ENCODE measurements at regions not wholly inside any gene's neighbourhood (a gene's known extent, or its start where the extent isn't known, plus 50 kb on each side); places are given as distances from the start of the nearest gene placed in this dataset.
"Not testable (repeated sequence)": the region's sequence is repeated elsewhere in the genome, so short reads cannot be mapped to it uniquely, and the experiment has no call there.

DNA sequence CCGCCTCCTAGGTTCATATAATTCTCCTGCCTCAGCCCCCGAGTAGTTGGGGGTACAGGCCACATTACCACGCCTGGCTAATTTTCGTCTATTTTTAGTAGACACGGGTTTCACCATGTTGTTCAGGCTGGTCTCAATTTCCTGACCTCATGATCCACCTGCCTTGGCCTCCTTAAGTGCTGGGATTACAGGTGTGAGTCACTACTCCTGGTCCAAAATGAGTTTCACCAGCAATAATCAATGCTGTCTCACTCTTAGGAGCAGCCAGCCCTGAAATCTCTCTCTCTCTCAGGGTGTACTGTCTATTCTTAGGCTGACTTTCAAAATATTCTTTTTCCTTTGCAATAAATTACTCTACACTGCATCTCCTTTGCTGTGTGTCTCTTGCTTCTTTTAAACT lies 177.5 kb upstream of the HSFY2 start:
- DNase-seq (ENCODE audit: low read depth, low spot score), result no peak

DNA sequence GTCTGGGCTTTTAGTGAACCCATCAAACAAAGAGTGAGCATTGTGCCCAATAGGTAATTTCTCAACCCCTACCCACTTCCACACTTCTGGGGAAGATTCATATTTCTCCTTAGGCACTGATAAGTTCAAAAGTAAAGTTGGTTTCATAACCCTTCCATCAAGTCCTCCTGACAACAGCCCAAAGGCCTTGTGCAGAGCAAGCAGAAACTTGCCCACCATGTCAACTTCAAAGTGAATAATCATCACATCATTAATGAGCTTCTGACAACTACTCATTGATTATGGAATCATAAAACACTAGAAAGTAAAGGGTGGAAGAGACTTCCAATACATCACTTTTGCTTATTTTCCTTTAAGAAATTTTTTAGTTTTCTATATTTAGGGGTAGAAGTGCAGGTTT lies 163.3 kb upstream of the HSFY2 start:
- DNase-seq (ENCODE audit: low read depth, low spot score), result no peak

DNA sequence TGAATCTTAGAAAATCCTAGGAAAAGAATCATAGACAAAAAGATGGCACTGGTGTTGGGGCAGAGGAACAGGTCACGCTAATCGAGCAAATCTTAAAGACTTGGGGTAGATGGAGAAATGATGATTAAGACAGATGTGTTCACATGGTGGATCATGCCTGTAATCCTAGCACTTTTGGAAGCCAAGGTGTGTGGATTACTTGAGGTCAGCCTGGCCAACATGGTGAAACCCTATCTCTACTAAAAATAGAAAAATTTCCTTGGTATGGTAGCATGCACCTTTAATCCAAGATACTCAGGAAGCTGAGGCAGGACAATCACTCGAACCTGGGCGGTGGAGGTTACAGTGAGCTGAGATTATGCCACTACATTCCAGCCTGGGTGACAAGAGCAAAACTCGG lies 145.7 kb upstream of the HSFY2 start:
- DNase-seq (ENCODE audit: low read depth, low spot score), result no peak

DNA sequence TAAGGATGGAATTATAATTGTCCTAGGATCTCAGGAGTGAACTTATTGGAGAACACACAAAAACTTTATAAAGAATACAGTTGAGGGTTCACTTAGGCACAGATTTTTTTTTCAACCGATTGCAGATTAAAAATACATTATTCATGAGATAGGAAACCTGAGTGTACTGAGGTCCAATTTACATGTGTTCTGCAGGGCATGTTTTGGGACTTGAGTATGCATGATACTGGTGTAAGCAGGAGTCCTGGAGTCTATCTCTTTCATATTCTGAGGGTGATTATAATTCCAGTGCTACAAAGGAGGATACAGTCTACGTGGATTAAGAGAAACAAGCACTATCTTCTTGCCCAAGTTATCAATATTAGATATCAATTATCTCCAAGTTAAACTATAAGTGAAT lies 139.3 kb upstream of the HSFY2 start:
- no peak for DNase-seq (ENCODE audit: low read depth, low spot score)

DNA sequence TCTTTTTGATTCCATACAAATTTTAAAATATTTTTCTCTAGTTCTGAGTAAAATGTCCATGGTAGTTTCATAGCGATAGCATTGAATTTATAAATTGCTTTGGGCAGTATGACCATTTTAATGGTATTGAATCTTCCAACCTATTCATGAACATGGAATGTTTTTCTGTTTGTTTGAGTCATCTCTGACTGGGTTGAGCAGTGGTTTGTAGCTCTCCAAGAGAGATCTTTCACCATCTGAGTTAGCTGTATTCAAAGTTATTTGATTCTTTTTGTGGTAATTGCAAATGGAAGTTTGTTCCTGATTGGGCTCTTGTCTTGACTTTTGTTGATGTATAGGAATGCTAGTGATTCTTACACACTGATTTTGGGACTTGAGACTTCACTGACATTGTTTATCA lies 136.3 kb upstream of the HSFY2 start:
- DNase-seq (ENCODE audit: low read depth, low spot score), result no peak

DNA sequence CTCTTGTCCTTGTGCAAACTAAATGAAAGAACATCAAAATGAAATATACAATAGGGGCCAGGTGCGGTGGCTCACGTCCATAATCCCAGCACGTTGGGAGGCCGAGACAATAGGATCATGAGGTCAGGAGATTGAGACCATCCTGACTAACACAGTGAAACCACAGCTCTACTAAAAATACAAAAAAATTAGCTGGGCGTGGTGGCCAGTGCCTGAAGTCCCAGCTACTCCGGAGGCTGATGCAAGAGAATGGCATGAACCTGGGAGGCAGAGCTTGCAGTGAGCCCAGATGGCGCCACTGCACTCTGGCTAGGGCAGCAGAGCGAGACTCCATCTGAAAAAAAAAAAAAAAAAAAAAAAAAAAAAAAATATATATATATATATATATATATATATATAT lies 132.7 kb upstream of the HSFY2 start:
- DNase-seq (ENCODE audit: low read depth, low spot score), result not testable (repeated sequence)

DNA sequence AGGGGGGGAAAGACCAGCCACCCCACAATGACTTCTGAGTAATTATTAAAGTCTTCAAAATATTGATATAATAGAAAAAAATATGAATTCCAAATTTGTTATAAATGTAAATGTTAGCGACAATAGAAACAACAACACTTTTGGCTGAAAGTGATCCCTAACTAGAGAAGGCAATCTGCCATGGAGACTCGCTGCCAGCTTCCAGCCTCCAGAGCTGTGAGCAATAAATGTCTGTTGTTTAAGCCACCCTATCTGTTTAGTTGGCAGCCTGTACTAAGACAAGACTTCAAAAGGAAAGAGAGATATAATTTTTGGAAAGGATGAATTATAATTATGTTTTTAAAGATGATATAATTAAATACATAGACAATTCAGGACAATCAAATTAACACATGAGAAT lies 130.8 kb upstream of the HSFY2 start:
- no peak for DNase-seq (ENCODE audit: low read depth, low spot score)

DNA sequence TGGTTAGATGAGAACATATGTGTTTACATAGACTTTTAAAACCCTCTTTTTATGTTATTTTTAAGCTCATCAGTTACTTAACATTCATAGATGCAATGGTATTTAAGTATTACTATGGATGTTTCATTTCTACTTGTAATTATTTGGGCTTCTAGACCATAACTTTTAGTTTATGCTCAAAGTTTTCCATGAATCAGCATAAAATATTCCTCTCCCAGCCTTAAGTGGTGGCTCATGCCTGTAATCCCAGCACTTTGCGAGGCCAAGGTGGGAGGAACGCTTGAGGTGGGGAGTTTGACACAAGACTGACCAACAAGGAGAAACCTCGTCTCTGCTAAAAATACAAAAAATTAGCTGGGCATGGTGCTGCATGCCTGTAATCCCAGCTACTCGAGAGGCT lies 118.5 kb upstream of the HSFY2 start:
- no peak for DNase-seq (ENCODE audit: low read depth, low spot score)

DNA sequence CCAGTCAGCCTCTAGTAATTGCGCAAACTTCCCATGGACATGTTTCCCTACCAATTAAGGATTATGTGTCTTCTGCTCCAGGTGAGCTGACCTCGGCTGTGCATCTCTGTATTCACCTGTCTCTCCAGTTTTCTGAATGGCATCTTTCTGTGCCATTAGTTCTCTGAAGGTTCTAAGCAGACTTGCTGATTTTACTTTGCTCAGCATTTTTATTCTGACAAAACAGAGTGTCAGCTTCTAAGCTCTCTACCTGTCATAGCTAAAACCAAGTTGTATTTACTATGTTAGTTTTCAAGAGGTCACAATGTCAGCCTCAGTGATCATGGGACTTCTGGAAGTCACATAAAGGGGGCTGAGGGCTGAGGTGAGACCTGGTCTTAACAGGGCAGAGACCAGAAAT lies 116.0 kb upstream of the HSFY2 start:
- no peak for DNase-seq (ENCODE audit: low read depth, low spot score)

DNA sequence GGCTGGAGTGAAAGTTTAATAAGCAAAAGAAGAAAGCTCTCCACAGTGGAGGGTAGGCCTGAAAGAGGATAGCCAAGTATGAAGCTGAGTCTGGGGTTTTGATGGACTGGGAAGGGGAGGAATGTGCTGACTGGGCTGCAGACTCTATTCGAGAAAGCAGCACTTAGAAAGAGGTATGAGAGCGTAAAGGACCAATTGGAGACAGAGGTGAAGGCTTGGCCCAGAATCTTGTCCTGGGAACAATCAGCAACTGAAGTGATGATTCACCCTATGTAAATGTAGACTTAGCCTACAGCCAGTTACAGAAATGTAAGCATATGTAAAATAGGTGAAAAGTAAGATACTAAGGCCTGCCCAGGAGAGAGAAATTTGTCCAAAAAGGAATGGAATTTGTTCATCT lies 111.2 kb upstream of the HSFY2 start:
- DNase-seq (ENCODE audit: low read depth, low spot score), result no peak

DNA sequence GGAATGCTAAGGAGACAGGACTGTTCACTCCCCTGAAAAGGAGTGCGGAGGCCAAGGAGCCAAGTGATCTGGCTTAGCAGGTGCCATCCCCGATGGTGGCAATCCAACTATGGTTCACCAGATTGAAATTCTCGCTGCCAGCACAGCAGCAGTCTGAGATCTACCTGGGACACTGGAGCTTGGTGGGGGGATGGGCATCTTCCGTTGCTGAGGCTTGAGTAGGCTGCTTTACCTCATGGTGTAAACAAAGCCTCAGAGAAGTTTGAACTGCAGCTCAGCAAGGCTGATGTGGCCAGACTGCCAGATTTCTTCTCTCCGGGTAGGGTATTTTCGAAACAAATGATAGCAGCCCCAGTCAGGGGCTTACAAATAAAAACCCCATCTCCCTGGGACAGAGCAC lies 95.6 kb upstream of the HSFY2 start:
- not testable (repeated sequence) for DNase-seq (ENCODE audit: low read depth, low spot score)

DNA sequence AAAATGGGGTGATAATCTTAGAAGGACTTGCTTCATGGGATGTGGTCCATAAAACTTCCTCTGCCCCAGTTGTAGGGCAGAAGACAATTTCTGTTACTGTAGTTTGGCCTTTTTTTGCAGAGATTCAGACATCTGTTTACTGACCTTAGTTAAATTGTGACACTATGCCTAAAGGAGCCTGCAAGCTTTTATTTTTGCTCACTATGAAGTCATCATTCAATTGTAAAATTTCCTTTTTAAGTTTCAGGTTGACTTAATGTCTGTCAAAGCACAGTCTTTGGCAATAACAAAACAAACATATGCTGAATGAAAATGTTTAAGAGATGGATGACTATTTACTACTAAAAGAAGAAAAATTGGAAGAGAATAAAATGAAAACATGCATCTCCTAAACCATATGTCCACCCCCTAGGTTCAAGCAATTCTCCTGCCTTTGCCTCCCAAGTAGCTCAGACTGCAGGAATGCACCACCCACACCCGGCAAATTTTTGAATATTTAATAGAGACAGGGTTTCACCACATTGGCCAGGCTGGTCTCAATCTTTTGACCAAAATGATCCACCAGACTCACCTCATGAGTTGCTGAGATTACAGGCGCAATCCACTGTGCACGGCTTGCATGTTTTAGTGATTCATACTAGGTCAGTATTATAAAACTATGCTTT lies 93.5 kb upstream of the HSFY2 start:
- DNase-seq (ENCODE audit: low read depth, low spot score), result not testable (repeated sequence)

DNA sequence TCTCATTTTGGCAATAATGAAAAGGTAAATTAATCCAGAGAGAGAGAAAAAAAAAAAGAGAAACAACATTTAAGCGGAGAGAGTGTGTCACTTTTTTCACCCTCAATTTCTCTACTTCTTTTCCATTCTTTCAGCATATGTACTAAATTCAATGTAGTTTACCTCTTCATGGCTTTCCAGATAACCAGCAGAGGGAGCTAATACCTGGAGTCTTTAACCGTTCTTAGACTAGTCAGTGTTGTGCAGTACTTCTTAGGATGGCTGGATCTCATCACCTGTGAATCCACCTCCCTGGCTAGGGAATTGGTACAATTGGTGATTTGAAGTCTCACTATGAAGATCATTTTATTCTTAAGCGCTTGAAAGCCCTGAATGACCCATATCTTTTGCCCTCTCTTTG lies 87.3 kb upstream of the HSFY2 start:
- DNase-seq (ENCODE audit: low read depth, low spot score), result not testable (repeated sequence)

DNA sequence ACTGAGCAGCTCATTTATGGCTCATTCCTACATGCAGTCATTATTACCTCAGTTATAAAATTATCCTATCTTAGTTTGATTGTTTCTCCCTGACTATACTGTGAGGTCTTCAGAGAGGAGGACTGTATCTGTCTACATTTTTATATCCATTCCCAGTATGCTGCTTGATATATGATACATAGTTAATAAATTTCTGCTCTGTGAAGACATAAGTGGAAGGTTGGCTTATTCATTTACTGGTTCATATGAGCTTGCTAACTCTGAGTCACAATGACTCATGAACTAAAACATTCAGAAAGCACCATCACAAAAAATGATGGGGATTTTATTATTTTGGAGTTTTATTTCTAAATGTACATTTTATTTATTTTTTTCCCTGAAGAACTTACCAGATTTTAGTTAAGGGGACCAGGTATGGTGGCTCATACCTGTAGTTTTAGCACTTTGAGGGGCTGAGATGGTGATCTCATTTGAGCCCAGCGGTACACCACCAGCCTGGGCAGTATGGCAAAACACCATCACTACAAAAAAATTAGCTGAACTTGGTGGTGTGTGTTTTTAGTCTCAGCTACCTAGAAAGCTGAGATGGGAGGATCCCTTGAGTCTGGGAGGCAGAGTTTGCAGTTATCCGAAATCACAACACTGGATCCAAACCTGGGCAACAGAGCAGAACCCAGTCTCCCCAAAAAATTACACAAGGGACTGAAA lies 85.1 kb upstream of the HSFY2 start:
- not testable (repeated sequence) for DNase-seq (ENCODE audit: low read depth, low spot score)

DNA sequence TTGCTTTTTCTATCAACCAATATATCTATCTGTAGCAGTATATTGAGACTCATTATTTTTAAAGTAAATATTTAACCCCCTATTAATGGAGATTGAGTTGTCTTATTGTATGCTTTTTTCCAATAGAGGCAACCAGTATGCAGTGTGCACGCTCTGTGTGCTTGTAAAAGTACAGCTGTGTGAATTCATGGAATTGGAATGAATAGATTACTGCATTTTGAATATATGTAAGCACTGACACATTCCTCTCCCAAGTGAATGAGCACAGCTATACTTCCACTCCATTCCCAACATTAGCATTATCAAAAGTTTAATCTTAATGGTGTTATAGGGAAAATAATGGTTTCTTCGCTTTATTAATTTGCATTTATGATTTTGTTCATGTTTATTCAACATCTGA lies 81.6 kb upstream of the HSFY2 start:
- DNase-seq (ENCODE audit: low read depth, low spot score), result not testable (repeated sequence)

DNA sequence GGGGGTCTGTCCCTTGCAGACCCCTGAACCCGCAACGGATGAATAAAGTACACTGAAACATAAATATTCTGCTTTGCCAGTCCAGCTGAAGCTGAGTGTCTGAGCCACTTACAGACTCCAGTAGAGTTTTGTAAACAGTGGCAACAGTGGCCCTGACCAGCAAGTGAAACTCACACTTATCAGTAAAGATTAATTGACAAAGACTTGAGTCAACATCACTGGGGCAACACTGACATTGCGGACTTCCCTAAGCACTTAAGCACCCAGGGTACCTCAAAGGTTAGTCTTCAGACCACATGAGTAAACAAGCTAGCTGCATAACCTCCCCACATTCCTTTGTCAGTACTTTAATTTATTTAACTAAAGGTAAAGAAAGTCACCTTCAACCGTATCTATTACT lies 79.8 kb upstream of the HSFY2 start:
- not testable (repeated sequence) for DNase-seq (ENCODE audit: low read depth, low spot score)

DNA sequence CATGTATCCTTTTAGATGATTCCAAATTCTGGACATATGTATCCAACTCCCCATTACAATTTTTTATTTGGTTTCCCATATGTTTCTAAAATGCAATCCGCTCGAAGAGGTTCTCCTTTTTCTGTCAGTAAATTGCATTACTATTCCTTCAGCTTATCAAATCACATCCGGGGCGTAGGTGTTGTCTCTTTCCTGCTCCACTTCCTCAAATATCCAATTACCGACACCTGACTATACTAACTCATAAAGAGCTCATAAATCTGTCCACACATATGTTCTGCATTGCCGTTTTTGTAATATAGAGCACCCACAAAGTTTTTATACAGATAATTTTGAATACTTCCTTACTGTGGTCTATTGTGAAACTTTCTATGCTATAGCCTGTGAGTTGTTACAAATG lies 63.1 kb upstream of the HSFY2 start:
- not testable (repeated sequence) for DNase-seq (ENCODE audit: low read depth, low spot score)
